Spinal cord (tissue), 9 donors: ENCODE measurements at regions not wholly inside any gene's neighbourhood (a gene's known extent, or its start where the extent isn't known, plus 50 kb on each side); places are given as distances from the start of the nearest gene placed in this dataset.
A peak's percentile ranks its signal among the peaks of the same experiment; 100 is the strongest.

ENCODE experiments used
- DNase-seq, 6 donors: peaks; one replicate each; pipeline versions ENCODE4 v3.0.0 to v3.0.0-alpha.2; 2013 to 2015; ENCODE audit warnings: low spot score in 6 of 6, low read depth in 4 of 6
- H3K27ac ChIP-seq: one replicate; pipeline ENCODE4 v1.5.1; 2013; ENCODE audit warnings: low read depth, low read length, control low read depth
- H3K27me3 ChIP-seq: one replicate; pipeline ENCODE4 v1.6.1; 2013; ENCODE audit warnings: low read length; ENCODE audit not compliant: control insufficient read depth, insufficient read depth
- H3K36me3 ChIP-seq: one replicate; pipeline ENCODE4 v1.6.1; 2013; ENCODE audit warnings: low read length; ENCODE audit not compliant: control insufficient read depth, insufficient read depth
- H3K4me1 ChIP-seq: one replicate; pipeline ENCODE4 v1.6.1; 2013; ENCODE audit warnings: low read length; ENCODE audit not compliant: control insufficient read depth, insufficient read depth
- H3K4me3 ChIP-seq: one replicate; pipeline ENCODE4 v1.5.1; 2013; ENCODE audit warnings: low read depth, low read length, control low read depth
- H3K9me3 ChIP-seq: one replicate; pipeline ENCODE4 v1.6.1; 2013; ENCODE audit warnings: low read length; ENCODE audit not compliant: control insufficient read depth, insufficient read depth
- WGBS: methylation state at CpG from one replicate; pipeline ENCODE4 v1.1.5; 2013; ENCODE audit warnings: missing lambda C conversion rate; ENCODE audit not compliant: insufficient coverage; 5-methylcytosine and 5-hydroxymethylcytosine counted together
- donor health status: healthy.

DNA sequence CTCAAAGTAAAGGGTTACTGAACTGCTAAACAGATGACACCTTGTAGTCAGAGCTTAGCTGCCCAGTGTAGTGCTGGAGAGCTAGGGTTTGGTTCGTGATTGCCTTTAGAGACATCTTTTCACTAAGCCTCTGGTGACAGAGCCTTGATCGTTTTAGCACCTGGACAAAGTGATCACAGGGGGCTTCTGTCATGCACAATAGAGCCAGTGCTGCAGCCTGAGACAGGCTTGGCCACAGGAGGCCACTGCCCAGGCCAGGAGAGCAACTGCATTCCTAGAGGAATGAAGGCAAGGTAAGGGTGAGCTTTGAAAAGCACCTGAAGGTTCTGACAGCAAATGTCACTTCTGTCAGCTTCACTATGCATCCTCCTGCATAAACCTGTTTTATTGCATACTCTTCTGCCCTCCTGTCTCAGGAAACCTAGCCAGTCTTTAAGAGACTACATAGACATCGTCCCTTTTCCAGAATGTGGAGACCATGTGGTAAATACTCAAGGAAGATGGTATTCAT lies 122.9 kb downstream of the NPY start:
- no peak overlapping the region for H3K27ac ChIP-seq
- no peaks in the 10 kb centered on the region for H3K27me3 ChIP-seq
- 41% methylated on average over 2 of the region's 3 CpGs for whole genome bisulfite sequencing
- no peak overlapping the region for H3K4me3 ChIP-seq
- H3K4me1 ChIP-seq: no peaks in the 10 kb centered on the region
- DNase-seq: no peak
- H3K36me3 ChIP-seq: no peaks in the 10 kb centered on the region
- no peaks in the 10 kb centered on the region for H3K9me3 ChIP-seq

DNA sequence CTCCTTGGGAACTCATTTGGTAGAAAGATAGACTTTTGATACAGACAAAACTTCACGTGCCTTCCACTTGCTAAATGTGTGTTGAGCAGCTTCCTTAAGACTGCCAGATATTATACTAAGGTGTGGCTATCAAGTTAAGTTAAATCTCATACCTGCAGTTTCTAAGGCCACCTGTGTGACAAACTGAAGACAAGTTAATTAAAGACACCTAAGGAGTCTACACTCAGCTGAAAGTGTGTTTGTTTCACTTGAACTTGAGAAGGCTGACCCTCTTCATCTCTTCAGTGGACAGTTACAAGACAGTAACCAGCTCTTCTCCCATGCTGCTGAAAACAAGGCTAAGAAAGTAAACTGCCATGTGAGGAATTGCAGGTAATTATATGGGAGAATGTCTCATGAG lies 124.0 kb downstream of the NPY start:
- no CpG with 5 or more reads among the region's 1 CpG for WGBS
- Histone ChIP-seq H3K9me3 (no peaks in the 10 kb centered on the region), H3K4me3 (no peak overlapping the region), H3K4me1 (no peaks in the 10 kb centered on the region), H3K36me3 (no peaks in the 10 kb centered on the region), H3K27me3 (no peaks in the 10 kb centered on the region), H3K27ac (no peak overlapping the region)
- DNase-seq: no peak

DNA sequence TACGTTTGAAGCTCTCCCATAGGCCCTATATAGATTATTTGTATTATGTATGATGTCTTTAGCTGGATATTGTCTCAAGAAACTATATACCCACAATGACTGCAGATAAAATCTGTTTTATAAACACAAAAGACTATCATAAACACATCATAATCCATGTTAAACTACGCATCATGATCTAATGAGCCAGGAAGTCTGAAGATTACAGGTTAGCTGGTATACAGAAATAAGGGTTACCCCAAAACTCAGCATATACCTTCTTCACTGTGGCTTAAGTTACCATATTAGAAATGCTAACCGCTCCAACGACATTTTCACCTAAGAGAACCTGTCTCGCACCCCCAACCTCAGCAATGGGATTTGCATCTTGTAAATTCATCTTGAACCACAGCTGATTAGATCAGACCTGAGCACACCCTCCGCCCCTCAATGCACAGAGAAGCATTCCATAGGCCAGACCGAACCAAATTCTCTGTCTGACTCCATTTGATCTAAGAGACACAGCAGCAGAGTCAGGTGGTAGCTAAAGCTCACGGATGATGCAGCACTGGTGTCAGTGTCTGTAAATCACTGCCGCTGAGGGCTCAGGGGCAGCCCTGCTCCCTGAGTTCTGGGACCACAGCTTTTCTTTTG lies 124.9 kb downstream of the NPY start:
- 95% methylated on average over 6 of the region's 9 CpGs for WGBS
- Histone ChIP-seq H3K4me3 (no peak overlapping the region), H3K27me3 (no peaks in the 10 kb centered on the region), H3K27ac (no peak overlapping the region), H3K9me3 (peaks cover under 1% of the 10 kb centered on the region), H3K4me1 (no peaks in the 10 kb centered on the region), H3K36me3 (no peaks in the 10 kb centered on the region)
- no peak for DNase-seq

DNA sequence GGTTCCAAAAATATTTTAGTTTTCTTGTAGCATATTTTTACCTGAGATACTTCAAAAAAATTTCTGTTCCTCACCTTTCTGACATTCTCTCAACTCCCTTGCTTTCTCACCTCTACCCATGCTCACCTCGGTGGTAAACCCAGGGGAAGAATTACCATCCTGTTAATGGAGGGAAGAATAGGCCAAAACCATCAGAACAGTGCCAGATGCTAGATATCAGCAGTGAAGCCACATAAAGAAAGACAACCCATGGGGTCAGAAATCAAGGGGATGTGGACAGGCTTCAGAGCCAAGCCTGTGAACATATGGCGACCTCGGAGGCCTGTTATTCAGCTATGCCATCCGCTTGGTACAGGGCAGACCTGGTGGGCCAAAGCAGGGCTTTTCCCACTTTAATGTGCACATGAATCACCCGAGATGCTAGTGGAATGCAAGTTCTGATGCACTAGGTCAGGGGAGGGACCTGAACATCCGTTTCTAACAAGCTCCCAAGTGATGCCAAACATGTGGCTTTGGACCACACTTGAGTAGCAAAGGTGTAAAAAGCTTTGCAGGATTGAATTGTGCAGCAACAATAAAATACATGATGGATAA lies 125.5 kb downstream of the NPY start:
- H3K4me3 ChIP-seq: no peak overlapping the region
- no peak for DNase-seq
- WGBS: 73% methylated on average over 4 of the region's 6 CpGs
- no peaks in the 10 kb centered on the region for H3K4me1 ChIP-seq
- peaks cover 5% of the 10 kb centered on the region for H3K9me3 ChIP-seq
- H3K27me3 ChIP-seq: no peaks in the 10 kb centered on the region
- no peaks in the 10 kb centered on the region for H3K36me3 ChIP-seq
- H3K27ac ChIP-seq: no peak overlapping the region

DNA sequence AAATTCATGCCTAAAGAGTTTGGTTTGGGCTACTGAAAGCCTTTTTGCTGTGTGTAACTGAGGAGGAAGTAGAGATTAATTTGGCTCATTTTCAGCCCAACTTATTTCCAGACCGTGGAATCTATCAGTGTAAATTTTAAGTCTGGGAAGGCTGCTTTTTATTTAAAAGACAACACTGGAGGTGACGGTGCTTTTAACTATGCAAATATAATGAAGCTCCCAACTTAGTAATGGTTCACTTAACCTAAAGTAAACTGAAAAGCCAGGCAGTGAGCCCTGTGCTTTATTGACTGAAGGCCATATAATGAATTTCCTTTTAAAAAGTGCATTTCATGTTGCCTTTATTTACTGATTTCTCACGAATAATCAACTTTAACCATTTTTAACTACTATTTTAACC lies 127.2 kb downstream of the NPY start:
- H3K4me1 ChIP-seq: no peaks in the 10 kb centered on the region
- H3K27me3 ChIP-seq: no peaks in the 10 kb centered on the region
- no peak overlapping the region for H3K4me3 ChIP-seq
- no peak for DNase-seq
- H3K27ac ChIP-seq: no peak overlapping the region
- H3K36me3 ChIP-seq: no peaks in the 10 kb centered on the region
- WGBS: no CpG with 5 or more reads among the region's 3 CpGs
- peaks cover 5% of the 10 kb centered on the region for H3K9me3 ChIP-seq

DNA sequence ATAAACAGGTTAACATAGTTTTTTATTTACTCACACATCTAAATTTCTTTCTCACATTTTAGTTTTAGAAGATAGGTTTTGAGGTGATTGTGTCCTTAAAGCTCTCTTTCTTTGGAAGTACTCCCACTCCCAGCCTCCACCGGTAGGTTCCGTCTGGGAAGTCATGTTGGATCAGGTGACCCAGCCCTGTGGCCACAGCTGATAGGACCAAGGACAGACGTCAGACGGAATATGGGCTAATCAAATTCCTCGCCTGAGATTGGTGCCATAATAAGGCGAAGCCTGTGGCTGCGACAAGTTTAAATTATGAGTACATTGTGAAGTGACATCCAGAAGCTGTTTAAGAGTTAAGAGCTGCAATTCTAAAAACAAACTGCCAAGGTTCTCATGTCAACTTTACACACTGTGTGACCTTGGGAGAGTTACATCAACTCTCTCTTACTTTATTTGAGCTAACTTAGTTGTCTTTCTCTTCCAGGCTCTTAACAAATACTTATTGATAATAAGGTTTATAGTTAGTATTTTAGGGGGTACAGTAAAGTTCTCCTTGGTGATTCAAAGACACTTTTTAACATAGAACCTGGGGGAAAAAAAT lies 133.6 kb downstream of the NPY start:
- no peaks in the 10 kb centered on the region for H3K4me1 ChIP-seq
- H3K4me3 ChIP-seq: no peak overlapping the region
- H3K36me3 ChIP-seq: no peaks in the 10 kb centered on the region
- H3K27me3 ChIP-seq: no peaks in the 10 kb centered on the region
- peaks cover 5% of the 10 kb centered on the region for H3K9me3 ChIP-seq
- 94% methylated on average over 6 of the region's 7 CpGs for WGBS
- no peak for DNase-seq
- H3K27ac ChIP-seq: no peak overlapping the region

DNA sequence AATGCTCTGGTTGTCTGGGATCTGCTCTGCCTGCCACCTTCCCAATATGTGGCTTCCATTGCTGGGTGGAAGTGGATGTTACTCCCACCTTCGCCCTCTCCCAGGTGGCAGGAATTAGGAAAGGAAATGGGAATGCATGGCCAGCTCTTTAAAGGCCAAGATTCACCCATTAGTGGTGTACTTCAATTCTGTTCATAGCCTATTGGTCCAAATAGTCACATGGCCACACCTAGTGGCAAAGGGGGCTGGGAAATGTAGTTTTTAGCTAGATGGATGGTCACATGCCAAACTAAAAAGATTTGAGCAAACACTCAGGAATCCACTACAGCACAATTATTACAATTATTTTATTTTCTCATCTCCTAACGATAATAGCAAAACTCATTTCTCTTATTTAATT lies 135.1 kb downstream of the NPY start:
- Histone ChIP-seq H3K4me1 (no peaks in the 10 kb centered on the region), H3K36me3 (no peaks in the 10 kb centered on the region), H3K4me3 (no peak overlapping the region), H3K9me3 (peaks cover 3% of the 10 kb centered on the region), H3K27me3 (no peaks in the 10 kb centered on the region), H3K27ac (no peak overlapping the region)
- DNase-seq: peak in 1 of 6 donors; percentile 20
- no CpG with 5 or more reads among the region's 2 CpGs for WGBS

DNA sequence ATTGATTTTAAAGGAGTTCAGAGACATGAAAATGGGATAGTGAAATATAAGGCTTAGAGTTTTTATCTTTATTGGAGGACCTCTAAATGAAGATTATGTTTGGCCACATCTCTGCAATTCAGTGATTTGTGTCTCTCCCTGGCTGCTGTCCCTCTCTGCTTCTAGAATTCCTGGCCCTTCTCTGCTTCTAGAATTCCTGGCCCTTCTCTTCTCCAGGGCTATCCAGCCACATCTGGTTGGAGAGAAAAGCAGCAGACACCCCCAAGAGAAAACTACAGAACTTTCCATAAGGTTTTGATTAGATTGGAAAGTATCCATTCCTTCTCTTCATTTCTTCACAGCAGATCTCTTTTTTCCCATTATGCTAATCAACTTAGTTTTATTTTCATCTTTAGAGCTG lies 135.5 kb downstream of the NPY start:
- Histone ChIP-seq H3K9me3 (no peaks in the 10 kb centered on the region), H3K27me3 (no peaks in the 10 kb centered on the region), H3K27ac (no peak overlapping the region), H3K4me1 (no peaks in the 10 kb centered on the region), H3K4me3 (no peak overlapping the region), H3K36me3 (no peaks in the 10 kb centered on the region)
- DNase-seq: no peak

DNA sequence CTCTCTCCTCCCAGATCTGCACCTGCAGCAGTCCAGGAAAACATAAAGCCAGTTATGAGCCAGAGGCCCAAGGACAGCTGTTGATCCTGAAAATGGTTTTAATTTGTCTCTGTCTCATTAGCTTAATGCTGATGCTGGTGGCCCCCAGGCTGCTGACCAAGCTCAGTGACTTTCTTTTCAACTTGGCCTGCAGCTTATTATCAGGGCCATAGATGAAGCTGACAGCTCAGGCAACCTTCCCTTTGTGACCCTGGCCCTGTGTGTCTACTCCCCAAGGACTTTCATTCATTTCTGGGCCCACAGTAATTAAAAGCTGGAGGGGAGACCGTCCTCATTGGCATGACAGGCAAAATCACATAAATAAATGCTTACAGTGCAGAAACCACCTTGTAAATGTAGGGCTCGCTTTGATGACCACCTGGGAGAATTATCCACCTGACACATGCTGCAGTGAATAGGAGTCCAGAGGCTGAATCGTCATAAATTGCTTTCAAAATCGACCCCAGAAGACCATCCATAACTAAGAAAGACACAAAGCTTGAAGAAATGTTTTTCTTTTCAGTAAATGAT lies 138.5 kb downstream of the NPY start:
- Histone ChIP-seq H3K27me3 (no peaks in the 10 kb centered on the region), H3K4me3 (no peak overlapping the region), H3K27ac (no peak overlapping the region), H3K4me1 (no peaks in the 10 kb centered on the region), H3K36me3 (no peaks in the 10 kb centered on the region), H3K9me3 (peaks cover 3% of the 10 kb centered on the region)
- peak in 1 of 6 donors; percentile 66 for DNase-seq
- no CpG with 5 or more reads among the region's 4 CpGs for WGBS

DNA sequence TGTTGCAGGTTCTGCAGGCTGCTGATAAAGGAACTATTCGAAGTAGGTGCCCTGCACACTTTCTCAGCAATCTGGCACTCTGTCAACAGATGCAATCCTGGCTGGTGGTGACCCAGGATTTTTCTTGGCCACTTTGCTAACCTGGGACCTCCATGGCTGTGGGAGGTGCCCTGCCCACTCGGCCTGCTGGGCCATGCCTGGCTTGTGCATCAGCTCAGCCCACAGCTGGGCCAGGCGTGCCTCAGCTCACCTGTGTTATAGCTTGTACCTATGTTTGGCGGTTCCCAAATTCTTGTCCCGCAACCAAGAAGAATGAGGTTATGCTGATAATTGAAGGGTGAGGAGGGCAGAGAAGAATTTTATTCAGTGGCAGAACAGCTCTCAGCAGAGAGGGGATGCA lies 141.7 kb downstream of the NPY start:
- H3K9me3 ChIP-seq: peaks cover 3% of the 10 kb centered on the region
- H3K36me3 ChIP-seq: no peaks in the 10 kb centered on the region
- no peak overlapping the region for H3K27ac ChIP-seq
- no peaks in the 10 kb centered on the region for H3K27me3 ChIP-seq
- no peak for DNase-seq
- H3K4me3 ChIP-seq: no peak overlapping the region
- H3K4me1 ChIP-seq: no peaks in the 10 kb centered on the region
- 92% methylated on average over 5 of the region's 5 CpGs for WGBS
